ENCODE measurements at regions not wholly inside any gene's neighbourhood (a gene's known extent, or its start where the extent isn't known, plus 50 kb on each side); places are given as distances from the start of the nearest gene placed in this dataset.

- peak; percentile 23 for DNase-seq
- H3K27me3 ChIP-seq (replicated peaks in 1 of 7): no peaks in the 10 kb centered on the region
- H3K4me1 ChIP-seq: no peaks in the 10 kb centered on the region
- TF ChIP-seq CTCF (IDR thresholded peaks at IDR 0.05 in 8 of 11, conservative IDR thresholded peaks at IDR 0.05 in 3 of 11): no peak
- no peak for TF ChIP-seq POLR2A (IDR thresholded peaks at IDR 0.05)
- no peak for TF ChIP-seq POLR2AphosphoS5 (IDR thresholded peaks at IDR 0.05)
- no peaks in the 10 kb centered on the region for H3K9me3 ChIP-seq
- intact Hi-C loops (cut with DNase I; ENCODE audit: low total_unique reads): no loop called here
- no peaks in the 10 kb centered on the region for H3K36me3 ChIP-seq
- 53 to 92% (median 85%) methylated on average over 5 of the region's 5 CpGs for WGBS, 5 donors
- H3K4me3 ChIP-seq: no peak overlapping the region
- no peak overlapping the region for H3K27ac ChIP-seq
Observed at GRCh38 chr5:2158109-2158508, 275.4 kb upstream of the IRX4 start.

GRCh38 chr5:2157372-2157771, 274.6 kb upstream of the IRX4 start:
- TF ChIP-seq POLR2A (IDR thresholded peaks at IDR 0.05) (no peak), CTCF (IDR thresholded peaks at IDR 0.05 in 8 of 11, conservative IDR thresholded peaks at IDR 0.05 in 3 of 11) (no peak), POLR2AphosphoS5 (IDR thresholded peaks at IDR 0.05) (no peak)
- DNase-seq: peak; percentile 65
- Histone ChIP-seq H3K36me3 (no peaks in the 10 kb centered on the region), H3K9me3 (no peaks in the 10 kb centered on the region), H3K27ac (no peak overlapping the region), H3K27me3 (replicated peaks in 1 of 7) (no peaks in the 10 kb centered on the region), H3K4me1 (no peaks in the 10 kb centered on the region), H3K4me3 (no peak overlapping the region)
- intact Hi-C loops (cut with DNase I; ENCODE audit: low total_unique reads): no loop called here
- 81 to 89% (median 84%) methylated on average over 9 of the region's 9 CpGs for WGBS, 5 donors

GRCh38 chr5:2156358-2157059, 273.8 kb upstream of the IRX4 start:
- TF ChIP-seq CTCF (IDR thresholded peaks at IDR 0.05 in 8 of 11, conservative IDR thresholded peaks at IDR 0.05 in 3 of 11) (no peak), POLR2A (IDR thresholded peaks at IDR 0.05) (no peak), POLR2AphosphoS5 (IDR thresholded peaks at IDR 0.05) (no peak)
- Histone ChIP-seq H3K4me1 (no peaks in the 10 kb centered on the region), H3K4me3 (no peak overlapping the region), H3K27me3 (replicated peaks in 1 of 7) (peaks cover 0 to 2% (median 0%) of the 10 kb centered on the region in 7 donors), H3K27ac (no peak overlapping the region), H3K36me3 (no peaks in the 10 kb centered on the region), H3K9me3 (peaks cover 0 to 2% (median 0%) of the 10 kb centered on the region in 8 donors)
- 83 to 87% (median 83%) methylated on average over 14 of the region's 14 CpGs for WGBS, 5 donors
- intact Hi-C loops (cut with DNase I; ENCODE audit: low total_unique reads): no loop called here
- peak; percentile 31 for DNase-seq

- intact Hi-C loops (cut with DNase I; ENCODE audit: low total_unique reads): no loop called here
- TF ChIP-seq POLR2AphosphoS5 (IDR thresholded peaks at IDR 0.05) (no peak), CTCF (IDR thresholded peaks at IDR 0.05 in 8 of 11, conservative IDR thresholded peaks at IDR 0.05 in 3 of 11) (no peak), POLR2A (IDR thresholded peaks at IDR 0.05) (no peak)
- DNase-seq: peak; percentile 44
- H3K4me3 ChIP-seq: no peak overlapping the region
- 91 to 94% (median 92%) methylated on average over 18 of the region's 18 CpGs for WGBS, 5 donors
- H3K4me1 ChIP-seq: no peaks in the 10 kb centered on the region
- no peak overlapping the region for H3K27ac ChIP-seq
- peaks cover 0 to 5% (median 0%) of the 10 kb centered on the region in 8 donors for H3K9me3 ChIP-seq
- peaks cover 0 to 11% (median 0%) of the 10 kb centered on the region in 7 donors for H3K27me3 ChIP-seq (replicated peaks in 1 of 7)
- no peaks in the 10 kb centered on the region for H3K36me3 ChIP-seq
Observed at GRCh38 chr5:2155556-2155955, 272.8 kb upstream of the IRX4 start.

All from spleen (tissue), 11 donors.